ENCODE measurements at regions not wholly inside any gene's neighbourhood (a gene's known extent, or its start where the extent isn't known, plus 50 kb on each side); places are given as distances from the start of the nearest gene placed in this dataset.

DNA sequence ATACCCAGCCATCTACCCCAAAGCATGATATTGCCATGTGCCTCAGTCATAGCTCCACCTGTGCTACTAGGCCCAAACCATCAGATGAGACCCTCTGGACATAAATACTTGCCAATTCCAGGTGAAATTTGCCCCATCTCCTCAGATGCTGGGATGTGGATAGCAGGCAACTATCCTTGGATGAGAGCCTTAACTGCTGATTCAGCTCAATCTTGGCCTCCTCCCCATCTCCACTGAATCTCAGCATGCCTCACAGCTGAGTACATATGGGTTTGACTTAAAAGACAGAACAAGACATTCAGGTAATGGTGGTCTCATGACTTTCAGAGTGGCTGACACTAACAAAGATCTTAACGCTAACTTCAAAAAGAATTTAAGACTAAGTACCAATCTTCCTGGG is 50.8 kb upstream of the KLHL13 start:
- DNase-seq: no peak

DNA sequence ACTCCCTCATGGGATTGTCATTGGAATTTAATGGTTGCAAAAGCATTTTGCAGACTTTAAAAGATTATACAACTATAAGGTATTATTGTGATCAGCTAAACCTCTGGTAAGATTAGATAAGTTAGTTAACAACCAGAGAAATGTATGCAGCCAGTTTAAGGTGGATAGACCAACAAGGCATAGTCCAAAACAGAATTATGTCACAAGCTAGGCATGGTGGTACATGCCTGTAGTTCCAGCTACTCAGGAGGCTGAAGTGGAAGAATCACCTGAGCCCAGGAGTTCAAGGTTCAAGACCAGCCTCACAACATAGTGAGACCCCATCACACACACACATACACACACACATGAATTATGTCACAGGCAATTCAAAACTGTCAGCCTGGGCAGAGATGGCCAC is 54.7 kb upstream of the KLHL13 start:
- DNase-seq: no peak

DNA sequence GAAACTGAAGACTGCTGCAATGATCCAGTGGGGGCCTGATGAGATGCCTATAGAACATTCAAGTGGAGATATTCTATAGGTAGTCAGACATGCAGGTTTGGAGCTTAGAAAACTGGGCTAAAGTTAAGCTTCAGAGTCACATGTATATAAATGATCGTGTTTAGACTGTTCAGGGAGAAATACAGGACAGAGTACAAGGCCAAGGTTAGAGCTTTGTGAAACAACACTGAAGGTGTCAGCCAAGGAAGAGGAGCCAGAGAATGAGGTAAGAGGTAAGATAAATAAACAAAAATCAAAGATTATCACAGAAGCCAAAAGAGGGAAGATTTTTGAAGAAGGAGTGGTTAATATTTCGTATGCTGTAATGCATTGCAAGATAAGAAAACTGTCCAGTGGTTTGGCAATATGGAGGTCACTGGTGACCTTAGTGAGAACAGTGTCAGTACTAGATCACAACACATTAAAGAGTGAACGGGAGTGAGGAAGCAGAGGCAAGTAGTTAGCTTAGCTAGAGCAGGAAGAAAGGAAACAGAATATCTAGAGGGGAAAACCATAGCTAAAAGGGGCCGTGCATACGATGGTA is 58.0 kb upstream of the KLHL13 start:
- DNase-seq: no peak

DNA sequence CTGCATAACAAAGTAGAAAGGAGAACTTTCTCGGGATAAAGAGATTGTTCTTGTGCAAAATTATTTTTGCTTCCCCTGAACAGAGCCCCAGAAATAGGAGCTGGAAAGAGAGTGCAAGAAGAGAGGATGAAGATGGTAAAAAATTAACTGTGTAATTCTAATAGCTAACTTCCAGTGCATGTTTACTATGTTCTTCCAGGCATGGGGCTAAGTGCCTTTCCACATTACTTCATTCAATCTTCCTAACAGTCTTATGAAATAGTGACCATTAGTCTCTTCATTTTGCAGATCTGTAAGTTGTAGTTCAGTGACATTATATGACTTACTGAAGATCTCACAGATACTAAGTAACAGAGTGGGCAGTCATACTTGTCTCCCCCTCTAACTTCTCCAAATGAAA is 61.1 kb upstream of the KLHL13 start:
- no peak for DNase-seq

DNA sequence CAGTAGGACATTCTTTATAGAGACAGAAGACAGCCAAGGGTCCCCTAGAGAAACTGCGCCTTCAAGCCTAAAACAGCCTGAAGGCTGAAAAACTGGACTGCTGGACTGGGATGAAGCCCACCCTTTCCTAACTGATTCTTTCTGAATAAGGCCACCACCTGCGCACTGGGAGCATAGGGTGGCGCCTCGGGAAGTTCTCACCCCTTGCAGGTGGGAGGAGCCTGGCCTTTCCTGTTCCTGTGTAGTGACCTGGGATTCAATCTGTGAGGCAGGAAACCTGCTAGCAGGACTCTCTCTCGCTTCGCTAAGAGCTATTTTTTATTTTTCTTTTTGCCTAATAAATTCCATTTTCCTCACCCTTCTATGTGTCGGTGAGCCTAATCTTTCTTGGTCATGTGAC is 61.8 kb upstream of the KLHL13 start:
- no peak for DNase-seq

DNA sequence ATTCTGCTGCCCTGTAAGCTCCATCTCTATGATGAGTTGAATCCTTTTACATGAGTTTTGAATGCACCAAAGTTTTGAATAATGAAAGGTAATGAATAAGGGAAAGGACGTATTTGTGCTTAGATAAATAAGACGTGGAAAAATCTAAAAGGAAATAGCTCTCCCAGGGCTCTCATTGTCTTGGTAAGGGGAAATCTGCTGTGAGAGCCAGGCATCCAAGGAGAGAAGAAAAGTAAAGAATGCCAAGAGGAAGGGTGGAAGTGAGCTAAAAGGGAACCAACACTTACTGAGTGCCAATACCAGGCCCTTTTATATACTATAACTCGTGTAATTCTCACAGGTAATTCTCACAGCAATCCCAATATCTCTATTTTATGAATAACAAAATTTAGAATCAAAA is 62.6 kb upstream of the KLHL13 start:
- DNase-seq: no peak

DNA sequence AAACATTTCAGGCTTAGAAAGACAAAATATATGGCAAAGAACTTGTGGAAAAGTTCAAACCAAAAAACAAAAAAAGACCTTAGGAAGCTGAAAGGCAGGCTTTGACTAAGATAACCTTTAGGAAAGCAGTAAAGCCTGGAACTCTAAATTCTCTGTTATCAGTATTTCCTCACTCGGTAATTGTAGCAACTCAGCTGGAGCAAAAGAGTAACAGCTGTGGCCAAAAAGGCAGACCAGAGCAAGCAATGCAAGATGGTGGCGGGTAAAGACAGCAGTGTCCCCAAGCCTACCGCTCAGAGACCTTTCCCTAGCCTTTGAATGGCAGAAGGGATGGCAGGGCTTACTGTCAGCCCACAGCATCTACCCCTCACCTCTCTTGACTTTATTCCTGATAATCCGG is 63.1 kb upstream of the KLHL13 start:
- DNase-seq: no peak

DNA sequence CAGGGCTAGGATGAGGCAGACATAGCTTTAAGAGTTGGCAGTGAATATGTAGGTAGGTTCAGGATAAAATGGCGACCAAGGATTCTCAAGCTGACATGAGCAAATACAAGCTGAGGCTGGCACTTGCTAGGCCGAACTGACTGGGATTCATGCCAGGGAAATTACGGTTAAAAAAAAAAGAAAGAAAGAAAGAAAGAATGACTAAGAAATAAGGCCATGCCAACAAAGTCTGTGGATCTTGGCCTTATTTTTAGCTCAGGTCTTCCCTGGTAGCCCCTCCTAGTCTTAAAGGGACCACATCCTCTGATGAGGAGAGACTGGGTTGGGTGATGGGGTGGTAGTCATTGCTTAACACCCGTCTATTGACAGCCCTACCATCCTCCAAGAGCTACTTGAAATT is 64.4 kb upstream of the KLHL13 start:
- no peak for DNase-seq

DNA sequence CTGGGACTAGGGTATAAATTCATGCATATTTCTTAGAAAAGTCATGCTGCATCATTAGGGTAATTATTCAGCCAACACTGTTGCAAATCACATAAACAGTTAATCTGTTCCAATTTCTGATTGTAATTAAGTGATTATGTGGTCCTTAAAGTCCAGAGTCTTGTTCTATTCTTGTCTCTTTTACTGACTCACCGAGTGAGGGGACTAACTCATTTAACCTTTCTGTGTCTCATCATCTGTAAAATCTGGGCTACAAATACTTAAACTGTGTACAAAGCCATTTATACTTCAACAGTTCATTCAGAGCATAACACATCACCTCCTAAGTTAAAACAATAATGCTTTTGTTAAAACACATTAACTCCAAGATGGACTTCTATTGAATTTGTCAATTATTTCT is 65.4 kb upstream of the KLHL13 start:
- DNase-seq: no peak

DNA sequence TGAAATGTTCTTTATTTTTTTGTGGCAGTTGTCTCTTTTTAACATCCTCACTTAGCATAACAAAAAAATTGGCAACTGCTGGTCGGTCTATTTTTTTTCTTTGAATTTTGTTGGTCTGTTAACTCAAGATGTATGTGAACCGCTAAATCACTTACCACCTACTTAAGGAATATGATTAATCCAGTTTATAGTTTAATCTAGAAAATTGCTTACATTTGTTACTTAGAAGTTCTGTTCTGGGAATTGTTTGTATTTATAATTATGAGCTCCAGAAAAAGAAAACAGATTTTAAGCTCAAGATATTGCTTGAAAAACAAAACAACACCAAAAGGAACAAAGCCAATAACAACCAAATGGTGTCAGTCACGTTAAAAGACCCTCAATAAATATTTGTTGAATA is 66.1 kb upstream of the KLHL13 start:
- no peak for DNase-seq

DNA sequence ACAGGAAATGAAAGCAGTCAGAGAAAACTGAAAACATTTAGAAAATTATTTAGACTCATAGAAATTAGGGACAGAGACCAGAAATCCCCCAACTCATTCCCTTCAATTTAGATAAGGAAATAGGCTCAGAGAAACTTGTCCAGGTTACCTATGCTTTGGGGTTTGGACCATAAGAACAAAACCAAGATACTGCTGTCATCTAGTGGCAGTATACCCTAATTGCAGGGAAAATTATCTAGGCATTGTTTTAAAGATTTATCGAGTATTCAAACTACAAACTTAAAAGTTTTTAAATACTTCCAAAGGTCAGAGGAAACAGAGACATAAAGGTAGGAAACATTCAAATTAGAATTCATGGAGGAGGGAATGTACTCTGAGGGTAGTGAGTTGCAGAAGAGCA is 67.0 kb upstream of the KLHL13 start:
- DNase-seq: no peak

DNA sequence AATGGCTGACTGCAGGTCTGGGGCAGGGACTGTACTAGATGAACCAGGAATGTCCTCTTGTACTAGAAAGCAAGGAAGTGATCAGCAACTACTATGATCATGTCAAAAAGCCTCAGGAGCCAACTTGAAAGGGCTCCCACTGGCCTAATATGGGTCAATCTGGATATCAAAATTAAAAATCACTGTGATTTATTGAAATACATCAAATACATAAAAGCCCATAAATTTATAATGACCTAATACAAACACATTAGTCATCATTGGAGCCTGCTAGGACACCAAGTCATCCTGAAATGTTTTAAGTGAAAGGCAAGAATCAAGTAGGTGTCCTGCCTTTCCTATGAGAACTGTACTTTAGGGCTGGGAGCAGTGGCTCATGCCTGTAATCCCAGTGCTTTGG is 70.5 kb upstream of the KLHL13 start:
- DNase-seq: no peak

DNA sequence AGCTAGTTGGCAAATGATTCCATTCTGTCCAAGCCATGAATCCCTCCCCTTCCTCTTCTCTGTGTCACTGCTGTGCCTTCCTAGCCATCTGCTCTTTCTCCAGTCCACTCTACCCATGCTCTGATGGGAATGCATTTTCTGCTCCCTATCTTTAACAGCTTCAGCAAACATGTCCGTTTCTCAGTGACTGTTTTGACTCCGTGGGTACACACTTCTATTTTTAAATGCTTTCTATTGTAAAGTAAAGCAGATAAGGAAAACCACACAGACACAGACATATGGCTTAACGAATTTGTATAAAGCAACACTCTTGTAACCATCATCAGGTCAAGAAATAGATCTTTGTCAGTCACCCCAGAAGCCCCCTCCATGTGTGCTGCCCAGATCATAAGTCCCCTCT is 72.4 kb upstream of the KLHL13 start:
- DNase-seq: peak in 1 of 2 experiments; percentile 23

DNA sequence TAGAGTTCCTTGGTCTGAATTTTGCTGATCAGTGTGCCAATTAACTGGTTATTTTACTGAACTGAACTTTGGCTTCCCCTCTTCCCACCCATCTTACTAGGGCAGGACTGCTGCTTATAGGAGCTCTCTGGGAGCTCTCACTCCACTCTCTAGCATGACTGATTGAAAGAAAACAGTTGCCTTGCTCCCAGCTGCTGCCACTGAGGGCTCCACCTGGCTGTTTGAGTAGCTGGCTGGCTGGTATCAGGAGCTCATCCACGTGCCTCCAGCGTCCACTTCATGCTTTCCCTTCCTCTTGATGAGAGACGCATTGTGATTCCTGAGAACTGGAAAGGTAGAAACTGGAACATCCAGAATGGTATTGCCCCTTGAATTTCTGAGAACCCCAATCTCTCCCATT is 73.0 kb upstream of the KLHL13 start:
- DNase-seq: peak in 1 of 2 experiments; percentile 29

DNA sequence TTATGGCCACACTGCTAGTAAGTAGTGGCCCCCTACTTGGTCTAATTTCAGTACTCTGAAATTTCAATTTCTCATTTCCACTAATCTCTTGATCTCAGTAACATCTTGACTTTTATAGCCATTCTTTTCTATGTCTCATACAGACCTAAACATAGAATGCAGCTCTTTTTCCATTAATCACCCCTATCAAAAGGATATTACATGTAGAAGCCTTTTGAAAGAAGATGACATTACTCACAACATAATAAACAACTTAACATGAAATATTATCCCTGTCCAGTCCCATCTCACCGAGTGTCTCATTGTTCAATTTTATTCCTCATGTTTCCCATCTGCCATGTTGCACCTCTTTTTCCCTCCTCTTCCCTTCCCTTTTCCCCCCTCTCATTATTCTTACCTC is 81.1 kb upstream of the KLHL13 start:
- DNase-seq: no peak

DNA sequence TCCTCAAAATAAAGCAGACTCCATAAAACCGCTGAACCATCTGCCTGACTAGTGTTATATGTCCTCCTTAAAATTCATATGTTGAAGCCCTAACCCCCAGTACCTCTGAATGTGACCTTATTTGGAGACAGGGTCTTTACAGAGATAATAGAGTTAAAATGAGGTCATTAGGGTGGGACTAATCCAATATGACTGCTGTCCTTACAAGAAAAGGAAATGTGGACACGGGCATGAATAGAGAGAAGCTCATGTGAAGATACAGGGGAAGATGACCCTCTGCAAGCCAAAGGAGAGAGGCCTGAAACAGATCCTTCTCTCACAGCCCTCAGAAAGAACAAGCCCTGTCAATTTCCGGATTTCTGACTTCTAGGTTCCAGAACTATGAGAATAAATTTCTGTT is 82.0 kb upstream of the KLHL13 start:
- DNase-seq: no peak

DNA sequence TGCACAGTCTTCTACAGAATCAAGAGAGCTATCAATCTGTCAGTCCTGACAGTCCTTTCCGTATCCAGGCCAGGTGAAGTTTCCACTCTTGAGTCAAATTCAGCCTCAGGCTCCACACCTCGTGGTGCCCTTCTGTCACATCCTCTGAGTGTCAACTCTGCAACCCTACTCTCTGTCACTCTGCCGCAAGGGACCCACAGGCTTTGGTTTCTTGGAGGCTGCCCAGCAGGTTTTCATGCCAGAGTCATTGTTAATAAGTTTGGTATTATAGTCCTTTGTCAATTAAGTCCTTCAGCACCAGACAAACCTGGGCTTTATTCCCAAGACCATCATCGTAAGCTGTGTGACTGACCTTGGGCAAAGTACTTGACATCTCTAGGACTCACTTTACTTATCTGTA is 83.4 kb upstream of the KLHL13 start:
- DNase-seq: no peak

DNA sequence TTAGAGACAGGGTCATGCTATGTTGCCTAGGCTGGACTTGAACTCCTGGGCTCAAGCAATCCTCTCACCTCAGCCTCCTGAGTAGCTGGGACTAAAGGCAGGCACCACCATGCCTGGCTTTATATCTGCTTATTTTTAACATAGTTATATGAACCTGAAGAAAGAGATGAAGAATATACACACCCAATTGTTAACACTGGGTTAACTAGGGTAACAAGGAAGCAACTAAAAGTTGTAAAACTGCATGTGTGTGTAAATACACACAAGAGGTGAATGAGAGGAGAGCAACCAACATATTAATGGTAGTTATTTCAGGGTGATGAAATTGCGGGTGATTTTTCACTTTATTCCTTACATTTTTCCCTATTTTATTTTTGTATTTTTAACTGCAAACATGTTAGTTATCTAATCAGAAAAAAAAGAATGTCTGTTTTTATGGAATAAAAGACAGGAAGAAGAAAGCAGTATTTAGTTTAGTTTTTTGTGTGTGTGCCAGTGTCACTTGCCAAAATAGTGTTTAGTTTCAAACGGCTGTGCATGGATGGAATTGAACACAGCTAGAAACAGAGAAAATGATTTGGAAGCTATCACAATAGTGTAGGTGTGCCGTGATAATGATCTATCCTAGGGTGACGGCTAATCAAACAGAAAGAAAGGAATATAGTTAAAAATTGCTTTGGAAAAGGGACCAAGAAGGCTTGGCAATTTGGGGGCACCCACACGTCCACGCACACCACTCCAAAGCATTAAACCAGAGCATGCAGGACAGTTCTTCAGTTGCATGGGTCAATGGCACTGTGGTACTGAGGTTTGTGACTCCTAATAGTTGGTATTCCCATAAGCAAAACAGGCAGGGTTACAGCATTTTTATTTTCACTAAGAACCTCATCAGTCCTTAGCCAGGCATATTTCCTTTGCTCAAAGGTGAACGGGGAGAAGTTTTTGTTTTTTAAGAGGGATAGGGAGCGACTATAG is 89.1 kb upstream of the KLHL13 start:
- DNase-seq: no peak

DNA sequence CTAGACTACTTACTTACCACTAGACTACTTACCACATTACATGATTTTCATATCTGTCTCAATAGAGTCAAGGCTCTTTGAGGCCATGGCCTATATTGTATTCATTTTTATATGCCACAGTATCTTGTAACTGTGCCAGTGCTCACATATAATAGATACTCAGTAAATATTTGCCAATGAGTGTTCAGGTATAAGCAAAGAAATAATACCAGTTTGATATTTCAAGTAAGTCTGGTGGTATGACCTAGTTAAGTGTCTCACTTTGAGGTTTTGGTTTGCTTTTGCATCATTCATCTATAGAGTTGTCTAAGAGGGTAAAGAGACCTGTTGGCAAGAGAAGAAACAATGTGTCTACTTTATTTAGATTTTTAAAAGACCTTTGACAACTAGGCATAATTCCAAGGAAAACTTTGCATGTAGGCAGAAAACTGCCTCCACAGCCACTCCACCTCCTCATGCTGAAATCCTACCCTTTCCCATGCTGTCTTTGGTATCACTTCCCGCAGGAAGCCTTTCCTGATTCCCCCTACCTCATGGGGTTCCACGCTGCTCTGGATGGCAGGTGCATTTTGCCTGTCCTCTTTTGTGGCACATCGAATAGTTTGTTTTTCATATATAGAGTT is 91.3 kb upstream of the KLHL13 start:
- no peak for DNase-seq

DNA sequence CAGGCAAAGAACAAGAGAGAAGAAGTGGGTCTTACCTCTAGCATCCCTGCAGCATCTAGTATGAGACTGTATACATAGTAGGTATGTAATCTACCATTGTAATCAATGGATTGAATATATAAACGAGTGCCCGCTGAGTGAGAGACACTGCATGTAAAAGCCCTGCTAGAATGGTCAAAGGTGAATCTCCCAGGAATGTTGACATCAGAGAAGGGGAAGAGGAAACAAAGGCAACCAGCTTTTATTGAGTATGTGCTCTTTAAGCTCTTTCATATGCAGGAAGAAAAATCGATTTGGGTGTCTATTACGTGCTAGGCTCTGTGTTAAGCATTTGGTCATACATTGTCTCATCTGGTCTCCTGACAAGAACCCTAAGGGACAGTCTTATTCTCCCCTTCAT is 91.9 kb upstream of the KLHL13 start:
- DNase-seq: no peak

DNA sequence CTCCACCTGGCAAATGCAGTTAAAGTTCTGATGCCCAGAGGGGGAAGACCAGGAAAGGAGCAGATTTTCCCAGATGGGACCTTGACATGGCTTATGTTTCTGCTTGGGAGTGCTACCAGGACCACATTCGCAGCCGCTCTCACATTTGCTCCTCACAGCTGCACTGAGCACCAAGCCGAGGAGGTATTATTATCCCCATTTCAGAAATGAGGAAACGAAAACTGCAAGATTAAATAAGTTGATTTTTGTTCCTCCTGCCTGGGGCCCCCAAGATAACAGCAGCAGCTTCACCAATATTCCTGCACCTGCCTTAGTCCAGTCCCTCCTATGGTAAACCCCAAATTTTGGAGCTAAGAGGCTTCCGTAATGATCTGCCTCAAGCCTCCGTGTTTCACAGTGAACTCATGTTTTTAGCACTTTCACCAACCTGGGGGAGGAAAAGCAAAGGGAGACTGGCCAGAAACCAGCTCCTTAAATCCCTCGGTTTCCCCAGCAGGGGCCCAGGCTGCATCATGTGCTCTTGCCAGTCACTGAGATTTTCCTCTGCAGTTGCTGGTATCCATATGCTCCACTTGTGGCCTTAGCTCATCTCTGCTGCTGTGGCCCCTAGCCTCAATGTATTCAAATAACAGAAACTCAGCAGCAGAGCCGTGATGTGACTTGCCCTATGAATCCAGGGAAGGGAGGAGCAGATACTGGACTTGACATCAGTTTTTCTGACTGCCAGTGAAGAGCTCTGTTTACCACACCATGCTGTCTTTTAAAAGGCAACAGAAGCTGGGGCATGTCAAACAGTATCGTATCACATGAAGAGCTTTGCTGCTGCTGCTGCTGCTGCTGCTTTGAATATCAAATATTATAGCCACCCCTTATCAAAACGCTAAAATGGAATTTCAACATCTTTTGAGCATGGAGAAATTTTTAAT is 95.5 kb upstream of the KLHL13 start:
- no peak for DNase-seq

DNA sequence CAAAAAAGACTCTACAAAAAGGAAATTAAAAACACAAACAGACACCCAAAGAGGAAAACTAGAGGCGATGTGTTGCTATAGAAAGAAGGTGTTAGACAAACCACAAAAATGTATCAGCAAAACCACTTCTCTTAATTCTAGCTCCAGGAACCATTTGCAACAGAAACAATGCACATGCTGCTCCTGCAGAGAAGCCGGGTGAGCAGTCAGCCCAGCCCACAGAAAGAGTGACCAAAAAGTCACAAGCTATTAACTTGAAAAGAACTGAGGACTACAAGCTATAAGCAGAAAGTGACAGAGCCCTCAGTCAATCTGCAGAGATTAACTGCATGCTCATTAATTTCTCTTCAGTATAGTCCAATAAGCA is 96.2 kb upstream of the KLHL13 start:
- no peak for DNase-seq

DNA sequence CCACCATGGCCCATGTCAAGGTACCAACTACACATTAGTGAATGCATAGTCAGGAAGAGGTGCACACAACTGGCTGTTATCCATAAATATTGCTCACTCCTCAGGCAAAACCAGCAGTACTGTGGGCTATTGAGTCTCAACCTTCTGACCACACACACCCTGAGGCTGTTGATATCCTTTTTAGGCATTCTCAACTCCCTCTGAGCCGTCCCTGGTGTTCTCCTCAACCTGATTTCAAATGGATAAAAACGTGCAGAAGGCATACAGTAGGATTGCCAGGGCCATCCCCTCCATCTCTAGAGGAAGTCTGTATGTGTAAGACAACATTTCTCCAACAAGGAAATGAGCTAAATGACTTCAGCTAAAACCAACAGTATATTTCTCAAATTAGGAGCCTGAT is 98.7 kb upstream of the KLHL13 start:
- DNase-seq: no peak
